Small intestine (tissue), 7 donors: ENCODE measurements at regions not wholly inside any gene's neighbourhood (a gene's known extent, or its start where the extent isn't known, plus 50 kb on each side); places are given as distances from the start of the nearest gene placed in this dataset.

Experiments used
- DNase-seq, 2 donors: peaks; one replicate each; pipeline versions ENCODE4 v3.0.0 to v3.0.0-alpha.2; 2013
- FAIRE-seq: peaks from 2 replicates; lab custom pipeline; 2012; peaks lifted over from hg19 to GRCh38; lab: Jason Lieb, UNC
- H3K27ac ChIP-seq, 3 donors: one replicate each; pipeline ENCODE4 v1.5.1; 2013; ENCODE audit warnings: low read length in 2 of 3, mild to moderate bottlenecking in 2 of 3, control low read depth in 1 of 3, inconsistent platforms in 1 of 3, low read depth in 1 of 3, moderate library complexity in 1 of 3
- H3K27me3 ChIP-seq, 3 donors: one replicate each; pipeline ENCODE4 v1.6.1; 2013; ENCODE audit warnings: low read length in 3 of 3, inconsistent platforms in 1 of 3; ENCODE audit not compliant: control insufficient read depth in 3 of 3, insufficient read depth in 3 of 3
- H3K36me3 ChIP-seq, 3 donors: one replicate each; pipeline ENCODE4 v1.6.1; 2013; ENCODE audit warnings: low read length in 3 of 3, inconsistent platforms in 1 of 3, low read depth in 1 of 3, mild to moderate bottlenecking in 1 of 3, moderate library complexity in 1 of 3; ENCODE audit not compliant: control insufficient read depth in 3 of 3, insufficient read depth in 2 of 3
- H3K4me1 ChIP-seq, 3 donors: one replicate each; pipeline ENCODE4 v1.6.1; 2013; ENCODE audit warnings: low read length in 2 of 3, inconsistent platforms in 1 of 3, low read depth in 1 of 3, mild to moderate bottlenecking in 1 of 3, moderate library complexity in 1 of 3; ENCODE audit not compliant: control insufficient read depth in 3 of 3, insufficient read depth in 2 of 3
- H3K4me3 ChIP-seq, 3 donors: one replicate each; pipeline ENCODE4 v1.5.1; 2013; ENCODE audit warnings: low read length in 3 of 3, control low read depth in 1 of 3, inconsistent platforms in 1 of 3, low read depth in 1 of 3, mild to moderate bottlenecking in 1 of 3, moderate library complexity in 1 of 3
- H3K9me3 ChIP-seq, 2 donors: one replicate each; pipeline ENCODE4 v1.6.1; 2013; ENCODE audit warnings: low read depth in 1 of 2, low read length in 1 of 2; ENCODE audit not compliant: control insufficient read depth in 2 of 2, insufficient read depth in 1 of 2
- WGBS, 3 donors: extraction: QIAGEN DNeasy Blood & Tissue Kit; methylation state at CpG; one replicate each; pipeline ENCODE4 v1.1.7; 2013; 5-methylcytosine and 5-hydroxymethylcytosine counted together
- donor health status: healthy with polysubstance abuse.
- donor health status: control.
- donor health status: control.
- donor health status: Bipolar disorder and iron deficiency.
- donor health status: healthy.

GRCh38 chr2:217437290-217437870 is 565.4 kb downstream of the TNS1 start:
- Histone ChIP-seq H3K36me3 (no peaks in the 10 kb centered on the region), H3K4me3 (no peak overlapping the region), H3K27me3 (no peaks in the 10 kb centered on the region), H3K4me1 (peaks cover 0 to 34% (median 16%) of the 10 kb centered on the region in 3 donors), H3K9me3 (no peaks in the 10 kb centered on the region), H3K27ac (peak overlapping the region in 1 of 3 donors; percentile 64)
- 47 to 50% (median 50%) methylated on average over 6 of the region's 6 CpGs for WGBS, 3 donors
- peak in 1 of 2 donors; percentile 3 for DNase-seq
- no peak for FAIRE-seq

GRCh38 chr2:217436386-217436785 is 566.4 kb downstream of the TNS1 start:
- Histone ChIP-seq H3K36me3 (no peaks in the 10 kb centered on the region), H3K27me3 (no peaks in the 10 kb centered on the region), H3K27ac (peak overlapping the region in 1 of 3 donors; percentile 66), H3K4me1 (peaks cover 0 to 34% (median 16%) of the 10 kb centered on the region in 3 donors), H3K9me3 (no peaks in the 10 kb centered on the region), H3K4me3 (no peak overlapping the region)
- no peak for FAIRE-seq
- no peak for DNase-seq
- 62 to 75% (median 74%) methylated on average over 5 of the region's 5 CpGs for WGBS, 3 donors

- peak overlapping the region in 2 of 3 donors; percentile 52 to 76 for H3K27ac ChIP-seq
- 35 to 41% (median 40%) methylated on average over 8 of the region's 8 CpGs for WGBS, 3 donors
- H3K9me3 ChIP-seq, result no peaks in the 10 kb centered on the region
- H3K36me3 ChIP-seq, result no peaks in the 10 kb centered on the region
- no peak overlapping the region for H3K4me3 ChIP-seq
- DNase-seq (peak; percentile 76 to 87), FAIRE-seq (no peak)
- peaks cover 0 to 34% (median 12%) of the 10 kb centered on the region in 3 donors for H3K4me1 ChIP-seq
- no peaks in the 10 kb centered on the region for H3K27me3 ChIP-seq
Observed at GRCh38 chr2:217434180-217434975, 568.4 kb downstream of the TNS1 start.

GRCh38 chr2:217433522-217433921 is 569.3 kb downstream of the TNS1 start:
- Histone ChIP-seq H3K27me3 (no peaks in the 10 kb centered on the region), H3K27ac (peak overlapping the region in 2 of 3 donors; percentile 7 to 14), H3K36me3 (no peaks in the 10 kb centered on the region), H3K4me1 (peaks cover 0 to 34% (median 12%) of the 10 kb centered on the region in 3 donors), H3K4me3 (no peak overlapping the region), H3K9me3 (no peaks in the 10 kb centered on the region)
- no peak for FAIRE-seq
- 81 to 85% (median 85%) methylated on average over 6 of the region's 6 CpGs for WGBS, 3 donors
- DNase-seq, result peak in 1 of 2 donors; percentile 45

- FAIRE-seq (no peak), DNase-seq (no peak)
- Histone ChIP-seq H3K36me3 (no peaks in the 10 kb centered on the region), H3K4me3 (no peak overlapping the region), H3K27ac (peak overlapping the region in 1 of 3 donors; percentile 36), H3K9me3 (no peaks in the 10 kb centered on the region), H3K27me3 (no peaks in the 10 kb centered on the region), H3K4me1 (peaks cover 0 to 29% (median 8%) of the 10 kb centered on the region in 3 donors)
- WGBS, 3 donors, result 71 to 78% (median 77%) methylated on average over 7 of the region's 7 CpGs
Observed at GRCh38 chr2:217431577-217432269, 571.1 kb downstream of the TNS1 start.

GRCh38 chr2:217430916-217431576 is 571.2 kb upstream of the TNP1 start:
- no peaks in the 10 kb centered on the region for H3K36me3 ChIP-seq
- peaks cover 0 to 22% (median 5%) of the 10 kb centered on the region in 3 donors for H3K4me1 ChIP-seq
- DNase-seq, result peak in 1 of 2 donors; percentile 61
- FAIRE-seq, result no peak
- no peak overlapping the region for H3K4me3 ChIP-seq
- no peaks in the 10 kb centered on the region for H3K27me3 ChIP-seq
- no peaks in the 10 kb centered on the region for H3K9me3 ChIP-seq
- H3K27ac ChIP-seq, result peak overlapping the region in 1 of 3 donors; percentile 51
- WGBS, 3 donors, result 57 to 67% (median 62%) methylated on average over 3 of the region's 3 CpGs

- H3K27ac ChIP-seq, result peak overlapping the region in 1 of 3 donors; percentile 51
- DNase-seq (no peak), FAIRE-seq (no peak)
- no peaks in the 10 kb centered on the region for H3K36me3 ChIP-seq
- WGBS, 3 donors, result 81 to 92% (median 88%) methylated on average over 6 of the region's 6 CpGs
- no peaks in the 10 kb centered on the region for H3K9me3 ChIP-seq
- no peaks in the 10 kb centered on the region for H3K27me3 ChIP-seq
- H3K4me1 ChIP-seq, result peaks cover 0 to 16% (median 4%) of the 10 kb centered on the region in 3 donors
- H3K4me3 ChIP-seq, result no peak overlapping the region
Observed at GRCh38 chr2:217429981-217430500, 570.2 kb upstream of the TNP1 start.

GRCh38 chr2:217421834-217422233 is 562.0 kb upstream of the TNP1 start:
- FAIRE-seq, result no peak
- Histone ChIP-seq H3K27ac (no peak overlapping the region), H3K27me3 (peaks cover 0 to 5% (median 2%) of the 10 kb centered on the region in 3 donors), H3K4me1 (no peaks in the 10 kb centered on the region), H3K4me3 (no peak overlapping the region), H3K36me3 (no peaks in the 10 kb centered on the region), H3K9me3 (no peaks in the 10 kb centered on the region)
- DNase-seq, result no peak
